HG02981 (cell line): ENCODE measurements at regions not wholly inside any gene's neighbourhood (a gene's known extent, or its start where the extent isn't known, plus 50 kb on each side); places are given as distances from the start of the nearest gene placed in this dataset.
"Not testable (repeated sequence)": the region's sequence is repeated elsewhere in the genome, so short reads cannot be mapped to it uniquely, and the experiment has no call there.

ENCODE experiments used
- ATAC-seq: cut with Tn5 transposase; IDR thresholded peaks from one replicate; pipeline ENCODE4 v1.9.1; 2021; ENCODE audit warnings: mild to moderate bottlenecking, moderate library complexity; ENCODE audit not compliant: unreplicated experiment

DNA sequence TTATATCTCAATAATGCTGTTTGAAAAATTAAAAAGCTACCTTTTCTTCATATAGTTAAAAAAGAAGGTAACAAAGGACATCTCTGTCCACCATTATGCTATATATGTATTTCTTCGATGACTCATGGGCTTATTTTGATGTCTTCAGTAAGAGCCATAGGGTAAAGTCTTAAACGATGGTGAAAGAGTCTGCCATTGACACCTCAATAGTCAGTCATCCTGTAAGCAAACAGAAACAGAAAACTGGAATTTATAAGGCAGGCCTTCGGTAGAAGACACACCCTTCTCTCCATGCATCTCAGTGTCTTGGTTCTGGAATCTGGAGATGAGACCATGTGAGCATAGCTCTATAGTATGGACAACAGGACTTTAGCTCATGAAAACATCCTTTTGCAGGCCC is 87.0 kb upstream of the ZNF462 start:
- ATAC-seq: no peak

- ATAC-seq: no peak
Observed at GRCh38 chr9:106779796-106780195, 83.2 kb upstream of the ZNF462 start.

DNA sequence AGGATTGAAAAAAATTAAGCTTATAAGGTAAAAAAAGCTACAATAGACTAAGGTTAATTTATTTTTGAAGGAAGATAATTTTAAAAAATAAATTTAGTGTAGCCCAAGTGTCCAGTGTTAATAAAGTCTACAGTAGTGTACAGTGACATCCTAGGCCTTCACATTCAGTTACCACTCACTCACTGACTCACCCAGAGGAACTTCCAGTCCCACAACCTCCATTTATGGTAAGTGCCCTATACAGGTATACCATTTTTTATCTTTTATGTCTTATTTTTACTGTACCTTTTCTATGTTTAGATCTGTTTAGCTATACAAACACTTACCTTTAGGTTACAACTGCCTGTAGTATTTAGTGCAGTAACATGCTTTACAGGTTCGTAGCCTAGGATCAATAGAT is 79.8 kb upstream of the ZNF462 start:
- ATAC-seq: no peak

GRCh38 chr9:106784076-106784475 is 78.9 kb upstream of the ZNF462 start:
- ATAC-seq: no peak

GRCh38 chr9:106785200-106785599 is 77.8 kb upstream of the ZNF462 start:
- no peak for ATAC-seq

GRCh38 chr9:106788021-106788420 is 74.9 kb upstream of the ZNF462 start:
- not testable (repeated sequence) for ATAC-seq

- no peak for ATAC-seq
Observed at GRCh38 chr9:106795031-106795430, 67.9 kb upstream of the ZNF462 start.

DNA sequence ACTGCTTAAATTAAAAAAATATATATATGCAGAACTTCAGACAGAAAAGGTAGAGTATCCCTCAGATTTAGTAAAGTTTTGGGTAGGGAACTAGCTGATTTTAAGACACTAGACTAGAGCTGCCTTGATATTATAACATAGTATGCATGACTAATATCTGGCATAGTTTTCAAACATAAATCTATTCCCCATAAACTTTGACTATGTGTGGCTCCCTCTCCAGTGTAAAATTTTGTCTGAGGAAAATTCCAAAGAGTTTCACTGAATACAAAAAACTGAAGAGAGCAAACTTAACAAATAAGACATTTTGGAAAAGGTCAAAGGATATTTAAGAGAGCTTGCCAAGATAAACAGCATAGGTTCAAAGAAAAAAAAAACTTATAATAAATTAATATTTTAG is 66.2 kb upstream of the ZNF462 start:
- ATAC-seq: no peak

GRCh38 chr9:106797299-106797698 is 65.7 kb upstream of the ZNF462 start:
- ATAC-seq: no peak

DNA sequence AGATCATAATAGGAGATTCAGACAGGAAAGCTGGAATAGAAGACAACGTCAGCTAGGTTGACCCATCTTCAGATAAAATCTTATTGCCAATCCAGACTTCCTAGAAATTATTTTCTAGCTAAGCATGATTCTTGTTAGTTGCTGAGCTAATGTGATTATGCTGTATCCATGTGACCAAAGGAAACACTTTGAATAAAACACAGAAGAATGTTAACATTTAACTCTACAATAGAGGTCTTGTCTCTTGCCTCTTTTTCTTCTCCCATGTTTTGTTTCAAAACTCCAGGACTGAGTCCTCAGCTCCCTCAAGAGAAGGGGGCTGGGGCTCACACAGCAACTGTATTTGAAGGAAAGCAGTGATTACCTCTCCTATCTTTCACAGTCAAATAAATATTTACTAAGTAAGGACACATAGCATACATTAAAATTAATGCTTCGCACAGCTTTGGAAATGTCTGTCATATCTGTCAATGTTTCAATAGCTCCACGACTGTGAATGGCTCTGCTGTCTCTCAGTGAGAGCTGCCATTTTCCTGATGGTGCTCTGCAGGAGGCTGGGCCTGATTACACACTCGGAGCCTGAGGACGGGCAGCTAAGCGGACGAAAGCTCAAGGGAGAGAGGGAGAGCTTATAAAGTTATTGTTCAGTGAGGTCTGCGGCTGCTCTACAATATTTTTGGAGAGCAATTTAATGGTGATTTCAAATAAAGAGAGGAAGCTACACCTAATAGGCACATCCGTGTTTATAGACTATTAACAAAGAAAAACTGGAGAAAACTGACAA is 64.8 kb upstream of the ZNF462 start:
- ATAC-seq: no peak

DNA sequence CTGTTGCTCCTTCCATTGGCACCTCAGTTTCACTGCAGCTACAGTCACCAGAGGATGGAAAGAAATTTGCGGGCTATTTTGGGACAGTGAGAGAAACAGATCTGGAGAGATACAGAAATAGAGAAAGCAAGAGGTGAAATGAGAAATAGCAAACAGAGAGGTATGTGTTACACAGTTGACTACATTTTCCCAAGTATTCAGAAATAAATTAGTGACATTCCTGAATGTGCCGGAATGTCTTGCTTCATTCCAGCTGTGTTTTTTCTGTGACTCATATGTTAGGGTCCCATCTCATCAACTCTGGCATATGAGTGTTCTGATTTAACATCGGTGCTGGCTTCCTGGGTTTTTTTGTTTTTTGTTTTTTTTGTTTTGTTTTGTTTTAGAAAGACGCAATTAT is 63.8 kb upstream of the ZNF462 start:
- no peak for ATAC-seq

- ATAC-seq: no peak
Observed at GRCh38 chr9:106800701-106801270, 62.2 kb upstream of the ZNF462 start.

- no peak for ATAC-seq
Observed at GRCh38 chr9:106801816-106802215, 61.1 kb upstream of the ZNF462 start.
